H9 (cell line): ENCODE measurements at regions not wholly inside any gene's neighbourhood (a gene's known extent, or its start where the extent isn't known, plus 50 kb on each side); places are given as distances from the start of the nearest gene placed in this dataset.

Experiments used
- DNase-seq: peaks from one replicate; pipeline ENCODE4 v3.0.0-alpha.2; 2017
- H2AFZ ChIP-seq: one replicate; pipeline ENCODE4 v1.6.1; 2013; ENCODE audit warnings: mild to moderate bottlenecking, low read length, control low read depth, moderate library complexity
- H2AK5ac ChIP-seq: 2 replicates; pipeline ENCODE4 v1.6.1; 2013; ENCODE audit warnings: low read length, control low read depth, mixed read lengths; ENCODE audit not compliant: insufficient read length
- H2BK120ac ChIP-seq: one replicate; pipeline ENCODE4 v1.6.1; 2013; ENCODE audit warnings: low read depth, mild to moderate bottlenecking, low read length, control low read depth, inconsistent platforms; ENCODE audit not compliant: poor library complexity, severe bottlenecking
- H2BK12ac ChIP-seq: 2 replicates; pipeline ENCODE4 v1.6.1; 2013; ENCODE audit warnings: low read length, control low read depth, mixed read lengths, low read depth; ENCODE audit not compliant: insufficient read length
- H2BK15ac ChIP-seq: 2 replicates; pipeline ENCODE4 v1.6.1; 2013; ENCODE audit warnings: low read depth, low read length, control low read depth
- H2BK20ac ChIP-seq: one replicate; pipeline ENCODE4 v1.6.1; 2013; ENCODE audit warnings: low read depth, mild to moderate bottlenecking, low read length, control low read depth, inconsistent platforms; ENCODE audit not compliant: poor library complexity, severe bottlenecking
- H2BK5ac ChIP-seq: 2 replicates; pipeline ENCODE4 v1.6.1; 2013; ENCODE audit warnings: low read length, control low read depth, mixed read lengths; ENCODE audit not compliant: insufficient read length
- H3K14ac ChIP-seq: 2 replicates; pipeline ENCODE4 v1.6.1; 2013; ENCODE audit warnings: low read length, control low read depth; ENCODE audit not compliant: insufficient read depth
- H3K18ac ChIP-seq: 2 replicates; pipeline ENCODE4 v1.6.1; 2013; ENCODE audit warnings: low read depth, mild to moderate bottlenecking, mixed read lengths, low read length, control low read depth; ENCODE audit not compliant: insufficient read length
- H3K23ac ChIP-seq: 2 replicates; pipeline ENCODE4 v1.6.1; 2013; ENCODE audit warnings: low read length, control low read depth, mixed read lengths, low read depth; ENCODE audit not compliant: insufficient read length
- H3K23me2 ChIP-seq: 2 replicates; pipeline ENCODE4 v1.6.1; 2013; ENCODE audit warnings: low read depth, mild to moderate bottlenecking, mixed read lengths, low read length, control low read depth; ENCODE audit not compliant: insufficient read length, poor library complexity, severe bottlenecking
- H3K27ac ChIP-seq: 2 replicates; pipeline ENCODE4 v1.5.1; 2013; ENCODE audit warnings: low read length, control low read depth, mixed read lengths, low read depth; ENCODE audit not compliant: insufficient read length
- H3K27me3 ChIP-seq: 2 replicates; pipeline ENCODE4 v1.6.1; 2013; ENCODE audit warnings: low read length, control low read depth, inconsistent platforms; ENCODE audit not compliant: insufficient read depth
- H3K4ac ChIP-seq: 2 replicates; pipeline ENCODE4 v1.6.1; 2013; ENCODE audit warnings: low read depth, mild to moderate bottlenecking, control low read depth, inconsistent platforms, low read length, moderate library complexity
- H3K4me1 ChIP-seq: 2 replicates; pipeline ENCODE4 v1.6.1; 2013; ENCODE audit warnings: low read length, control low read depth, inconsistent platforms; ENCODE audit not compliant: insufficient read depth
- H3K4me2 ChIP-seq: 2 replicates; pipeline ENCODE4 v1.6.1; 2013; ENCODE audit warnings: low read length, control low read depth, mixed read lengths; ENCODE audit not compliant: insufficient read length, insufficient read depth
- H3K56ac ChIP-seq: 2 replicates; pipeline ENCODE4 v1.6.1; 2013; ENCODE audit warnings: low read depth, mild to moderate bottlenecking, mixed read lengths, low read length, control low read depth; ENCODE audit not compliant: insufficient read length
- H3K79me1 ChIP-seq: 2 replicates; pipeline ENCODE4 v1.6.1; 2013; ENCODE audit warnings: low read depth, mild to moderate bottlenecking, moderate library complexity, low read length, control low read depth, inconsistent platforms; ENCODE audit not compliant: insufficient read depth, poor library complexity, severe bottlenecking
- H3K79me2 ChIP-seq: 2 replicates; pipeline ENCODE4 v1.6.1; 2013; ENCODE audit warnings: low read length, control low read depth, inconsistent platforms; ENCODE audit not compliant: insufficient read depth
- H3K9ac ChIP-seq: 2 replicates; pipeline ENCODE4 v1.6.1; 2013; ENCODE audit warnings: low read length, control low read depth, mixed read lengths; ENCODE audit not compliant: insufficient read length; ENCODE audit errors: extremely low read depth
- H3K9me3 ChIP-seq: one replicate; pipeline ENCODE4 v1.6.1; 2013; ENCODE audit warnings: low read depth, low read length, inconsistent platforms; ENCODE audit not compliant: control insufficient read depth
- H3T11ph ChIP-seq: one replicate; pipeline ENCODE4 v1.6.1; 2013; ENCODE audit warnings: mild to moderate bottlenecking, low read length, control low read depth, inconsistent platforms
- H4K20me1 ChIP-seq: one replicate; pipeline ENCODE4 v1.6.1; 2013; ENCODE audit not compliant: control insufficient read depth, insufficient read length, insufficient read depth
- H4K5ac ChIP-seq: 2 replicates; pipeline ENCODE4 v1.6.1; 2013; ENCODE audit warnings: low read depth, mild to moderate bottlenecking, mixed read lengths, low read length, control low read depth; ENCODE audit not compliant: insufficient read length
- H4K8ac ChIP-seq: replicated peaks from 2 replicates; pipeline ENCODE4 v1.6.1; 2013; ENCODE audit warnings: low read length, control low read depth, mixed read lengths, low read depth; ENCODE audit not compliant: insufficient read length
- H4K91ac ChIP-seq: 2 replicates; pipeline ENCODE4 v1.6.1; 2013; ENCODE audit warnings: low read depth, mild to moderate bottlenecking, moderate library complexity, mixed read lengths, low read length, control low read depth; ENCODE audit not compliant: insufficient read length
- H3K27ac Mint-ChIP-seq, 3 experiments: 2 replicates in 2 of 3; 3 replicates in 1 of 3; pipeline ENCODE4 v1.8.0; 2020 to 2021; ENCODE audit warnings: mixed read lengths in 3 of 3, mild to moderate bottlenecking in 1 of 3, moderate library complexity in 1 of 3
- H3K27me3 Mint-ChIP-seq: 2 replicates; pipeline ENCODE4 v1.8.0; 2021; ENCODE audit warnings: low read depth, mild to moderate bottlenecking, moderate library complexity, mixed read lengths
- H3K36me3 Mint-ChIP-seq, 3 experiments: 2 replicates in 2 of 3; 3 replicates in 1 of 3; pipeline ENCODE4 v1.8.0; 2020 to 2021; ENCODE audit warnings: low read depth in 3 of 3, mixed read lengths in 3 of 3; ENCODE audit not compliant: insufficient read depth in 1 of 3
- H3K4me1 Mint-ChIP-seq, 2 experiments: 2 replicates each; pipeline ENCODE4 v1.8.0; 2020; ENCODE audit warnings: mixed read lengths in 2 of 2
- H3K4me3 Mint-ChIP-seq, 2 experiments: 2 replicates in 1 of 2; 3 replicates in 1 of 2; pipeline ENCODE4 v1.8.0; 2020 to 2021; ENCODE audit warnings: mild to moderate bottlenecking in 2 of 2, mixed read lengths in 2 of 2, moderate library complexity in 1 of 2
- H3K9me3 Mint-ChIP-seq, 2 experiments: 2 replicates in 1 of 2; 3 replicates in 1 of 2; pipeline ENCODE4 v1.8.0; 2020; ENCODE audit warnings: mild to moderate bottlenecking in 2 of 2, mixed read lengths in 2 of 2, moderate library complexity in 1 of 2
- WGBS: extraction: QIAGEN DNeasy Blood & Tissue Kit; methylation state at CpG from one replicate; pipeline ENCODE4 v1.1.7; 2013; ENCODE audit warnings: missing lambda C conversion rate, low lambda C conversion rate, mixed read lengths; ENCODE audit not compliant: insufficient read length; ENCODE audit errors: extremely low coverage; 5-methylcytosine and 5-hydroxymethylcytosine counted together
- TF ChIP-seq, protein P1 (sequence below): fragments of 200-600 bp; sonication (generic); conservative IDR thresholded peaks from 3 replicates; pipeline ENCODE4 v1.8.0; 2021; ENCODE audit warnings: antibody characterized with exemption, mild to moderate bottlenecking

DNA sequence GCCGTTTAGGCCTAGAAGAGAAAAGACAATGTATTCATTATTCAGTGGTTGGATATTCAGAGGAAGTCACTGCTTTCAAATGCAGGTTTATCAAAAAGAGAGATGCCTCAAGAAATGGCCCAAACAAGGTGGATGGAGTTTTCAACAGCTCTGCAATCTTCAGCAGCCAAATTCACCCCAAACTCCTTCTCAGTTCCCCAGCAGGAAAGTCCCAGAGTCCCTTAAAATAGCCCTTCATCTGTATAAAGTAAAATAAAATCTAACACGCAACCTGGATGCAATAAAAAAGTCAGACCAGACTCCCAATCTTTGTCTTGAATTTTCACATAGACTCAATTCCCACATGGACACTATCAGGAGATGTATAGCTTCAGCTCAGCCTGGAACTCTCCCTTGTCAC, 101.6 kb upstream of the SPATA12 start:
- Histone ChIP-seq H3K4me2 (no peak overlapping the region), H3K9ac (no peak overlapping the region), H3K18ac (no peak overlapping the region), H2AFZ (no peak overlapping the region), H3K79me2 (no peaks in the 10 kb centered on the region), H3K9me3 (no peaks in the 10 kb centered on the region), H3K4me1 (0 out of 2 replicates have a peak, but pooled peaks cover 2% of the 10 kb centered on the region), H3K27ac (no peak overlapping the region), H3K4ac (no peak overlapping the region), H4K91ac (no peak overlapping the region), H2BK120ac (no peak overlapping the region), H3T11ph (no peak overlapping the region), H3K56ac (no peak overlapping the region), H3K23me2 (no peaks in the 10 kb centered on the region), H2BK15ac (no peak overlapping the region), H2BK12ac (no peak overlapping the region), H2AK5ac (no peak overlapping the region), H2BK20ac (no peak overlapping the region), H3K14ac (no peak overlapping the region), H4K8ac (no peak overlapping the region), H3K27me3 (no peaks in the 10 kb centered on the region), H4K5ac (no peak overlapping the region), H4K20me1 (no peaks in the 10 kb centered on the region), H3K23ac (no peak overlapping the region), H3K79me1 (no peaks in the 10 kb centered on the region), H2BK5ac (no peak overlapping the region)
- Mint-ChIP-seq H3K4me3 (no peak overlapping the region), H3K27ac (no peak overlapping the region), H3K27me3 (no peaks in the 10 kb centered on the region), H3K9me3 (no peaks in the 10 kb centered on the region), H3K4me1 (peaks cover 3 to 10% of the 10 kb centered on the region in 2 experiments), H3K36me3 (no peaks in the 10 kb centered on the region; a peak in 1 of 7 replicates)
- TF ChIP-seq, protein P1, sequence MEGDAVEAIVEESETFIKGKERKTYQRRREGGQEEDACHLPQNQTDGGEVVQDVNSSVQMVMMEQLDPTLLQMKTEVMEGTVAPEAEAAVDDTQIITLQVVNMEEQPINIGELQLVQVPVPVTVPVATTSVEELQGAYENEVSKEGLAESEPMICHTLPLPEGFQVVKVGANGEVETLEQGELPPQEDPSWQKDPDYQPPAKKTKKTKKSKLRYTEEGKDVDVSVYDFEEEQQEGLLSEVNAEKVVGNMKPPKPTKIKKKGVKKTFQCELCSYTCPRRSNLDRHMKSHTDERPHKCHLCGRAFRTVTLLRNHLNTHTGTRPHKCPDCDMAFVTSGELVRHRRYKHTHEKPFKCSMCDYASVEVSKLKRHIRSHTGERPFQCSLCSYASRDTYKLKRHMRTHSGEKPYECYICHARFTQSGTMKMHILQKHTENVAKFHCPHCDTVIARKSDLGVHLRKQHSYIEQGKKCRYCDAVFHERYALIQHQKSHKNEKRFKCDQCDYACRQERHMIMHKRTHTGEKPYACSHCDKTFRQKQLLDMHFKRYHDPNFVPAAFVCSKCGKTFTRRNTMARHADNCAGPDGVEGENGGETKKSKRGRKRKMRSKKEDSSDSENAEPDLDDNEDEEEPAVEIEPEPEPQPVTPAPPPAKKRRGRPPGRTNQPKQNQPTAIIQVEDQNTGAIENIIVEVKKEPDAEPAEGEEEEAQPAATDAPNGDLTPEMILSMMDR: no peak
- no CpG with 5 or more reads among the region's 2 CpGs for WGBS
- no peak for DNase-seq
